Rectal smooth muscle tissue (tissue), 1 donor: ENCODE measurements at regions not wholly inside any gene's neighbourhood (a gene's known extent, or its start where the extent isn't known, plus 50 kb on each side); places are given as distances from the start of the nearest gene placed in this dataset.
A peak's percentile ranks its signal among the peaks of the same experiment; 100 is the strongest.

Experiments
- H3K27ac ChIP-seq: one replicate; pipeline ENCODE4 v1.7.0; 2013; ENCODE audit warnings: low read depth, low read length, inconsistent platforms
- H3K27me3 ChIP-seq: one replicate; pipeline ENCODE4 v1.7.0; 2013; ENCODE audit warnings: low read length; ENCODE audit not compliant: control insufficient read depth, insufficient read depth
- H3K36me3 ChIP-seq: one replicate; pipeline ENCODE4 v1.7.0; 2013; ENCODE audit warnings: low read length; ENCODE audit not compliant: control insufficient read depth, insufficient read depth
- H3K4me1 ChIP-seq: one replicate; pipeline ENCODE4 v1.7.0; 2013; ENCODE audit warnings: low read length; ENCODE audit not compliant: control insufficient read depth, insufficient read depth
- H3K4me3 ChIP-seq: one replicate; pipeline ENCODE4 v1.7.0; 2013; ENCODE audit warnings: low read length
- H3K9ac ChIP-seq: one replicate; pipeline ENCODE4 v1.7.0; 2013; ENCODE audit warnings: low read length

- Histone ChIP-seq H3K27ac (no peak overlapping the region), H3K9ac (no peak overlapping the region), H3K4me3 (no peak overlapping the region), H3K36me3 (no peaks in the 10 kb centered on the region), H3K27me3 (peaks cover 7% of the 10 kb centered on the region), H3K4me1 (no peaks in the 10 kb centered on the region)
Measured at GRCh38 chr13:99900960-99901359, 70.6 kb downstream of the ZIC5 start.

DNA sequence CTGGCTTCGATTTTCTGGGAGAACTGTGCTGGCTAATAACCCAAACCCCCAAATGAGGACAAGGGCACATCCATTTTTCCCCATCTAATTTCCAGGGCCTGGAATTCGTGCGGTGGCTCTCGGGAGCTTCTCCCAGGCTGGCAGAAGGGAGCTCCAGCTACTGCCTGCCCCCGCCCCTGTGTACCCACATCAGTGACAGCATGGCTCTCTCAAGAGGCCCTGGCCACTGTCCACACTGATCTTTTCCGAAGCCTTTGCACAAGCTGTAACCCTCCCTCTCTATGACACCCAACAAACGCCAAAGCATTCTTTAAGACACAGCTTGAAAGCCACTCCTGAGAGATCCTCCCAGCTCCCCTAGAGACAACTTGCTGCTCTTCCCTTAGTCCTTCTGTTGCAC lies 73.1 kb downstream of the ZIC5 start:
- Histone ChIP-seq H3K27me3 (peaks cover 13% of the 10 kb centered on the region), H3K9ac (no peak overlapping the region), H3K27ac (no peak overlapping the region), H3K4me3 (no peak overlapping the region), H3K36me3 (no peaks in the 10 kb centered on the region), H3K4me1 (no peaks in the 10 kb centered on the region)

- H3K4me1 ChIP-seq = no peaks in the 10 kb centered on the region
- peaks cover 13% of the 10 kb centered on the region for H3K27me3 ChIP-seq
- H3K36me3 ChIP-seq = no peaks in the 10 kb centered on the region
- H3K4me3 ChIP-seq = no peak overlapping the region
- no peak overlapping the region for H3K27ac ChIP-seq
- H3K9ac ChIP-seq = no peak overlapping the region
Measured at GRCh38 chr13:99897076-99897440, 74.5 kb downstream of the ZIC5 start.

GRCh38 chr13:99896369-99897075 lies 75.0 kb downstream of the ZIC5 start:
- H3K4me3 ChIP-seq = no peak overlapping the region
- H3K27ac ChIP-seq = no peak overlapping the region
- H3K9ac ChIP-seq = no peak overlapping the region
- no peaks in the 10 kb centered on the region for H3K4me1 ChIP-seq
- H3K36me3 ChIP-seq = no peaks in the 10 kb centered on the region
- peaks cover 13% of the 10 kb centered on the region for H3K27me3 ChIP-seq

DNA sequence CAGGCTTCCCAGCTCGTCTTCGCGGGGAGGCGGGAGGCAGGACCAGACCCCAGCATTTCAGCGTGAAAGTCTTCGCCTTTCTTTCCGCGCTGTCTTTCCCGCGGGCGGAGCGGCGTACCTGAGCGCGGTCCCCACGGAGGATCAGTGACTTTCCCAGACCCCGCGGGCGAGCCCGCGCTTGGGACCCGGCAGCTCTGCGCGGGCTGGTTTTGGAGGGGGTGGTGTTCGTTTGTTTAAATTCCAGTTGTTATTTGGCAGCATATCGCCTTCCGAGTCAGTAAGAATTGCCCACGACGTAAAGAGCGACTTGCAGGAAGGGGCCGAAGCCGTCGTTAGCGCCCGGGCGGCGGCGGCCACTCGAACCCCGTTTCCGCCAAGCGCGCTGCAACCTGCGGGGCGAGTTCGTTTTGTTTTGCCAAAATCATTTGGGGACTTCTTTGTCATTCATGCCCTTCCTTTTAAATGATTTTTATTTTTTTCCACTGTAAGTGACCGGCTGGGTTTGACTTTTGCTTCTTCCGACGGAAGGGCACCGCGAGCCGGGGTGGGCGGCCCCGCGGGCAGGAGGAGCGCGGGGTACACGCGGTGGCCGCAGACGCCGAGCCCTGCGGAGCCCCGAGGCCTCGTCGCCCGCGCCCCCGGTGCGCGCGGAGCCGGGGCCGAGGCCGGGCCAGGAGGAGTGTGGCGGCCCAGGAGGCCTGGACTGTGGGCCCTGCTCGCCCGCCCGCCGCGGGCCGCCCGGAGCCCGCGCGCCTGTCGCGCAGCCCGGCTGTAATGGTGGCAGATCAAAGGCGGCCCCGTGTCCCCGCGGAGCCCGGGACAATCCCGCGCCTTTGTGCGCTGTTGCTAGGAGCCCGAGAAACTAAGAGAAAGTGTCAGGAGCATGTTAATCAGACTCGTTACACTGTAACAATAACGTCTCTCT lies 75.9 kb downstream of the ZIC5 start:
- Histone ChIP-seq H3K27me3 (peaks cover 13% of the 10 kb centered on the region), H3K36me3 (no peaks in the 10 kb centered on the region), H3K4me1 (no peaks in the 10 kb centered on the region), H3K4me3 (peak overlapping the region; percentile 55), H3K27ac (no peak overlapping the region), H3K9ac (no peak overlapping the region)

DNA sequence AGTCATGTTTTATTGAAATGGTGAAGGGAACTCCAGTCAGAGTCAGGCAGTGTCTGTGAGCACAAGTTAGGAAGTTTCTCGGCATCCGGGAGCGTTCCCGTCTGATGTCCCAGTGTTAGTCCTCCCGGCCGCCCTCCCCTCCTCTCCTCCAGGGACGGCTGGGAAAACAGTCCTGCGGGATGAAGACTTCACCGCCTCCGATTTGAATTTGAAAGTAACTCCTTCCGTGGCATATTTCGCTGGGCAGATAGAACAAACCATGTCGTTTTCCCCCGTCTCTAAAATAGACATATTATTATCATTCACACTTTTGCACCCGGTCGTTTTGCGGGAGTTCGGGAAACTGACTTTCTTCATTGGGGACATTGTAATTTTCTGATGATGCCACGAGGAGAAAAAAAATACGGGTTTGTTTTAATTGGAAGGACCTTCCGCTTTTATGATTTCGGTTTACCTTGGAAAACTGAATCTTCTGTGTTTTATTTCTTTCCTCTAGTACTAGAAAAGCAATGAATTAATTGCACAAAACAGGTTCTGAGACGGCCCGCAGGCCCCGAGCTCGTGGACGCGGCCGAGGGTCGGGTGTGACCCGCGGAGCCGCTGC lies 76.6 kb downstream of the ZIC5 start:
- H3K4me1 ChIP-seq = no peaks in the 10 kb centered on the region
- peaks cover 13% of the 10 kb centered on the region for H3K27me3 ChIP-seq
- H3K36me3 ChIP-seq = no peaks in the 10 kb centered on the region
- H3K4me3 ChIP-seq = peak overlapping the region; percentile 55
- H3K27ac ChIP-seq = no peak overlapping the region
- H3K9ac ChIP-seq = no peak overlapping the region

DNA sequence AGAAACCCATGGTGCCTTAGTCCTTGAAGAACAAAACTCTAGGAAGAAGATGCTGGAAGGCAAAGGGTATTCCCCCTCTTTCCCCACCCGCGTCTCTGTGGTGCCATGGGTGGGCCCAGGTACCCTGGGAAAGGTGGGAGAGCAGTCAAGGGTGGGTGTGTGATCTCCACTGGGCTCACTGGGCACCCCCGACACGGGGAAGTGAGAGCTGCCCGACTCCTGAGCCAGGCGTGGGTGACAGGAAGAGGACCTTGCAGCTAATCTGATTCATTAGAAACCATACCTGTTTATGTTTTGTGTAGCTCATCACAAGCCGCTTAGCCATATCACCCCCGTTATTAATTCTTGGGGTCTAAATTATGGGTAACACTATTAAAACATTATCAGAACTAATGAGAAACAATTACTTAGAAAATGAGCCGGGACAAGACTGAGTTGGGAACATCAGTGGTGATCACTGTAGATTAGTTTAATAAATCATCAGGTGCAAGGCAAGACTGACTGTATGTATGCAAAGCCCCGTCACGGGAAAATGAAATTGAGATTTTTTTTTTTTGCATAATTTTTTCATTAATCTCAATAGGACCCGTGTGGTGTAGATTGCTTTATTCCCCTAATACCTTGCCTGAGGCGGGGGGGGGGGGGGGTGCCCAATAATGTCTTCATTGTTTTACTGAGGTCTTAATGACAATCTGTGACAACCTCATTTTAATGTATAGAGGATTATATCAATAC lies 77.3 kb downstream of the ZIC5 start:
- H3K36me3 ChIP-seq = no peaks in the 10 kb centered on the region
- H3K9ac ChIP-seq = no peak overlapping the region
- H3K27ac ChIP-seq = no peak overlapping the region
- H3K4me1 ChIP-seq = no peaks in the 10 kb centered on the region
- H3K4me3 ChIP-seq = peak overlapping the region; percentile 55
- H3K27me3 ChIP-seq = peaks cover 13% of the 10 kb centered on the region

DNA sequence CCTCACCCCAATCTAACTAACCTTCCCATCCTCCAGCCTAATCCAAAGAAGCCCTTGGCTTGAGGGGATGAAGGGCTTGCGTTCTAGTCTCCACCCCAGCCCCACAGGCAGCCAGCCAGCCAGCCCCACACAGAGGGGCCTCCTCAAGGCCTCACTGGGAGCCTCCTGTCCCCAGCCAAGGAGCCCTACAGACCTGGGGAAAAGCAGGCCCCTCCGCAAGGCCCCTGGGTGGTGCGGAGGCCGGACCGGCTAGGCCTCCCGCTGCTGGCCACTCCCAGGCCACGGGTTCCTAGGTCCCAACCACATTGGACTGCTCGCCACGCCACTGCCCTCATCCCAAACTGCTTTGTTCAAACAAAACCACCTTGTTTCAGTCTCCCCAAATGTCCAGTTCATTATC lies 78.0 kb downstream of the ZIC5 start:
- H3K27me3 ChIP-seq = peaks cover 13% of the 10 kb centered on the region

DNA sequence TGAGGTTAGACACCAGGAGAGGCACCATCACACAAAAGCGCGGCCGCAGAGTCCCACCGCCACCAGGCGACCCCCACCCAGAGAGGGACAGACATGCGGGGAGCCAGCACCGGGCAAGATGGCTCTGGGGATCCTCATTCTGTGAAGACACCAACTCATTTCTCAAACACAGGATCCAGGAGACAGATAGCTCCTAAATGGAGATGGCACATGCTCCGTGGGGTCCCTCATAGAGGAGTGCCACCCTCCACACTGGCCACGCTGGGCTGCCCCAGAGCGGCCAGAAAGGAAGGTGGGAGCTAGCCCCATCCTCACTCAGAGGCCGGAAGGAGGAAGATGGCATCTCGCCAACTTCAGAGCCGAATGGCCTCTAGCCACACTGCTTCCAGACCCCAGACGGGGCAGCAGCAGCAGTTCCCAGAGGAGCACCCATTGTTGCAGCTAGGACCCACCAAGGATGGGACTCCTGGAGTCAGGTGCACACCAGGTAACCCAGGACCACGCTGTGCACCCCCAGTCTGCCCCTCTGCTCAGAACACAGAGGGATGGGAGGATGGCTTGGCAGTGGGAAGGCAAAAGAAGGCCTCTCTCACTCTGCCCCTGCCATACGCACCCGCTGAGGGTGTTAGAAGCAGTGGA lies 78.6 kb downstream of the ZIC5 start:
- Histone ChIP-seq H3K36me3 (no peaks in the 10 kb centered on the region), H3K4me3 (no peak overlapping the region), H3K27me3 (peaks cover 13% of the 10 kb centered on the region), H3K9ac (no peak overlapping the region), H3K27ac (no peak overlapping the region), H3K4me1 (no peaks in the 10 kb centered on the region)

More for the DNA sequence above, 78.0 kb downstream of the ZIC5 start:
- Histone ChIP-seq H3K4me1 (no peaks in the 10 kb centered on the region), H3K27ac (no peak overlapping the region), H3K9ac (no peak overlapping the region), H3K4me3 (no peak overlapping the region), H3K36me3 (no peaks in the 10 kb centered on the region)

DNA sequence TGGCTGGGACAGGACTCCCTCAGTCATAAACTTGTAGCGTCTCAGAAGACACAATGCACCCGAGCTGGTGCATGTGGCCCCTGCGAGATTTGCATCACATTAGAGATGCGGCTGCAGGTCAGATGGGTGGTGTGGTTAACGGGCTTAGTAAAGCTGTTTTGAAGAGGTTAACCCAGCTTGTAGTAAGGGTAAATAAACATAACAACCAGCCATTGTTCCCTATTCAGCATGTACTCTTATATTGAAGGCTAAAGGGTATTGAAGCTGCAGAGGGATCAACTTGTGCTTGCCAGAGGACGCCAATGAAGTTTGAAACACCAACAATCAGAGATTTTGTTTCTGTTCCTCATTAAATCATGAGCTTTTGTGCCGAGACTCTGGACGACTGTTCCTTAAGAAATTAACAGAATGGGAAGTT lies 79.4 kb downstream of the ZIC5 start:
- Histone ChIP-seq H3K27me3 (peaks cover 12% of the 10 kb centered on the region), H3K4me3 (no peak overlapping the region), H3K36me3 (no peaks in the 10 kb centered on the region), H3K4me1 (no peaks in the 10 kb centered on the region), H3K9ac (no peak overlapping the region), H3K27ac (no peak overlapping the region)

GRCh38 chr13:99886706-99887105 lies 84.9 kb downstream of the ZIC5 start:
- no peaks in the 10 kb centered on the region for H3K4me1 ChIP-seq
- H3K9ac ChIP-seq = no peak overlapping the region
- H3K27ac ChIP-seq = no peak overlapping the region
- no peaks in the 10 kb centered on the region for H3K36me3 ChIP-seq
- H3K27me3 ChIP-seq = no peaks in the 10 kb centered on the region
- H3K4me3 ChIP-seq = no peak overlapping the region

DNA sequence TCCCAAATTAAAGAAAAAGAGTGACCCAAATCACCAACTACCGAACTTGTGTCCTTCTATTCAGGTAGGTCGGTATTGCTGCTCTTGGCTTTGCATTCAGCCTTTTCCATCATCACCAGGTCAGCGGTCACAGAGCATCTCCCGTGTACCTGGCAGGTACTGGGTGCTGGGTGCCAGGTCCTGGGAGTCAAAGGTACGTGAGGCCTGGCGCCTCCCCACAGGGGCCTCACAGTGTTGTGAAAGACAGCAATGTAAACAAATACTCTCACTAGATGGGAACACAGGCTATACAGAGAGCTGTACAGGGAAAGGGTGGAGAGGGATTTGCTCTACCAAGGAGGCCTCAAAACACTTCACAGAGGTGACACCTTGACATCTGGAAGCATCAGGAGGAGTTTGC lies 86.7 kb downstream of the ZIC5 start:
- Histone ChIP-seq H3K4me3 (no peak overlapping the region), H3K4me1 (no peaks in the 10 kb centered on the region), H3K27me3 (no peaks in the 10 kb centered on the region), H3K27ac (no peak overlapping the region), H3K36me3 (no peaks in the 10 kb centered on the region), H3K9ac (no peak overlapping the region)
